GM19452 (cell line): ENCODE measurements at regions not wholly inside any gene's neighbourhood (a gene's known extent, or its start where the extent isn't known, plus 50 kb on each side); places are given as distances from the start of the nearest gene placed in this dataset.

ENCODE experiments used
- ATAC-seq: cut with Tn5 transposase; IDR thresholded peaks from one replicate; pipeline ENCODE4 v1.9.1; 2021; ENCODE audit not compliant: unreplicated experiment

- ATAC-seq: no peak
Observed at GRCh38 chr5:117463881-117464570, 889.4 kb upstream of the SEMA6A start.

GRCh38 chr5:117461966-117462365, 887.3 kb upstream of the SEMA6A start:
- ATAC-seq: no peak

GRCh38 chr5:117461403-117461802, 886.8 kb upstream of the SEMA6A start:
- ATAC-seq: no peak

GRCh38 chr5:117457656-117458055, 883.0 kb upstream of the SEMA6A start:
- no peak for ATAC-seq

- ATAC-seq: no peak
Observed at GRCh38 chr5:117456866-117457470, 882.3 kb upstream of the SEMA6A start.

- no peak for ATAC-seq
Observed at GRCh38 chr5:117455236-117456233, 880.9 kb upstream of the SEMA6A start.

GRCh38 chr5:117454716-117455212, 880.1 kb upstream of the SEMA6A start:
- peak; percentile 92 for ATAC-seq

GRCh38 chr5:117436846-117437245, 862.2 kb upstream of the SEMA6A start:
- no peak for ATAC-seq

- ATAC-seq: no peak
Observed at GRCh38 chr5:117435203-117435602, 860.6 kb upstream of the SEMA6A start.

GRCh38 chr5:117434254-117434653, 859.6 kb upstream of the SEMA6A start:
- ATAC-seq: no peak

- no peak for ATAC-seq
Observed at GRCh38 chr5:117433818-117434217, 859.2 kb upstream of the SEMA6A start.

GRCh38 chr5:117431091-117431490, 856.5 kb upstream of the SEMA6A start:
- ATAC-seq: no peak

- ATAC-seq: no peak
Observed at GRCh38 chr5:117425163-117425562, 850.5 kb upstream of the SEMA6A start.

- ATAC-seq: no peak
Observed at GRCh38 chr5:117424559-117424958, 849.9 kb upstream of the SEMA6A start.

- no peak for ATAC-seq
Observed at GRCh38 chr5:117417501-117417900, 842.9 kb upstream of the SEMA6A start.

GRCh38 chr5:117414926-117415325, 840.3 kb upstream of the SEMA6A start:
- ATAC-seq: no peak

- ATAC-seq: no peak
Observed at GRCh38 chr5:117411701-117412100, 837.1 kb upstream of the SEMA6A start.

- ATAC-seq: no peak
Observed at GRCh38 chr5:117405197-117405596, 830.6 kb upstream of the SEMA6A start.

- ATAC-seq: no peak
Observed at GRCh38 chr5:117394506-117395157, 820.0 kb upstream of the SEMA6A start.

- no peak for ATAC-seq
Observed at GRCh38 chr5:117393125-117393524, 818.5 kb upstream of the SEMA6A start.

- no peak for ATAC-seq
Observed at GRCh38 chr5:117380316-117380715, 805.7 kb upstream of the SEMA6A start.
